ENCODE measurements at regions not wholly inside any gene's neighbourhood (a gene's known extent, or its start where the extent isn't known, plus 50 kb on each side); places are given as distances from the start of the nearest gene placed in this dataset.

DNA sequence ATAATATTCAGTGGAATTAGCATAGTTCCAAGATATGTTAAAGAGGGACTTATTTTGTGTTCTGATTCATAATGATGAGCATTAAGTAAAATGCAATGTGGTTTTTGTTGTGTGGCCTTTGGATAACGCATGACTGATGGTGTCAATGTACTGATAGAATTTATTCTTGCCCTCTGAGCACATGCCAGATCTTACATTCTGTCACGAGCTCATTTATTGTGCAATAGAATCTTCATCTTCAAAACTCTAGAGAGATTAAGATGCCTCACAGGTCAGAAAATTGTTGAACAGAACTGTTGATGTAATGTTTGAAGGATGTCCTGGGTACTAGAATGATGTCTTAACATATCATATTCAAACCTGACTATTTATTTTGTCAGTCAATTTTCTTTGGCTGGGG is 148.0 kb upstream of the HTR2A start:
- TF ChIP-seq, protein P1, sequence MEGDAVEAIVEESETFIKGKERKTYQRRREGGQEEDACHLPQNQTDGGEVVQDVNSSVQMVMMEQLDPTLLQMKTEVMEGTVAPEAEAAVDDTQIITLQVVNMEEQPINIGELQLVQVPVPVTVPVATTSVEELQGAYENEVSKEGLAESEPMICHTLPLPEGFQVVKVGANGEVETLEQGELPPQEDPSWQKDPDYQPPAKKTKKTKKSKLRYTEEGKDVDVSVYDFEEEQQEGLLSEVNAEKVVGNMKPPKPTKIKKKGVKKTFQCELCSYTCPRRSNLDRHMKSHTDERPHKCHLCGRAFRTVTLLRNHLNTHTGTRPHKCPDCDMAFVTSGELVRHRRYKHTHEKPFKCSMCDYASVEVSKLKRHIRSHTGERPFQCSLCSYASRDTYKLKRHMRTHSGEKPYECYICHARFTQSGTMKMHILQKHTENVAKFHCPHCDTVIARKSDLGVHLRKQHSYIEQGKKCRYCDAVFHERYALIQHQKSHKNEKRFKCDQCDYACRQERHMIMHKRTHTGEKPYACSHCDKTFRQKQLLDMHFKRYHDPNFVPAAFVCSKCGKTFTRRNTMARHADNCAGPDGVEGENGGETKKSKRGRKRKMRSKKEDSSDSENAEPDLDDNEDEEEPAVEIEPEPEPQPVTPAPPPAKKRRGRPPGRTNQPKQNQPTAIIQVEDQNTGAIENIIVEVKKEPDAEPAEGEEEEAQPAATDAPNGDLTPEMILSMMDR (IDR thresholded peaks at IDR 0.05) = no peak
- TF ChIP-seq POLR2A (IDR thresholded peaks at IDR 0.05) = no peak

Data from adrenal gland (tissue), 5 donors.